T-cell (primary cell): ENCODE measurements at regions not wholly inside any gene's neighbourhood (a gene's known extent, or its start where the extent isn't known, plus 50 kb on each side); places are given as distances from the start of the nearest gene placed in this dataset.

ENCODE experiments used
- ATAC-seq, 4 experiments: fragments of 200-7000 bp in 3 of 4; fragments of 150-1000 bp in 1 of 4; cut with Tn5 transposase; replicated peaks in 1 of 4; 1 replicate in 3 of 4; 2 replicates in 1 of 4; pipeline ENCODE4 v1.10.0; 2021; ENCODE audit warnings: moderate library complexity in 3 of 4, mild to moderate bottlenecking in 2 of 4, moderate number of reproducible peaks in 1 of 4
- CTCF ChIA-PET, 2 donors: fragments of 300-600 bp; sonication (Branson Sonifier 250); formaldehyde crosslinking; loops; one replicate each; lab custom pipeline; 2022; ENCODE audit warnings: antibody characterized with exemption in 2 of 2; lab: Charles Lee
- POLR2A ChIA-PET, 2 donors: fragments of 300-600 bp; sonication (Branson Sonifier 250); formaldehyde crosslinking; loops; one replicate each; lab custom pipeline; 2022; ENCODE audit warnings: antibody characterized with exemption in 2 of 2; lab: Charles Lee
- DNase-seq, 35 experiments: peaks; one replicate each; pipeline versions ENCODE4 v3.0.0 to v3.0.0-alpha.2; 2013 to 2023
- H3K27ac ChIP-seq: one replicate; pipeline ENCODE4 v1.5.1; 2013; ENCODE audit warnings: low read length
- H3K27me3 ChIP-seq, 2 experiments: replicated peaks in 1 of 2; 1 replicate in 1 of 2; 2 replicates in 1 of 2; pipeline versions ENCODE4 v1.6.1 to v1.7.0; 2013; ENCODE audit warnings: low read length in 1 of 2, mixed read lengths in 1 of 2; ENCODE audit not compliant: control insufficient read depth in 2 of 2, insufficient read depth in 2 of 2; ENCODE audit errors: extremely low read depth in 1 of 2
- H3K36me3 ChIP-seq, 2 donors: 1 replicate in 1 of 2; 2 replicates in 1 of 2; pipeline versions ENCODE4 v1.6.1 to v1.7.0; 2013; ENCODE audit warnings: low read length in 1 of 2; ENCODE audit not compliant: control insufficient read depth in 2 of 2, insufficient read depth in 1 of 2; ENCODE audit errors: extremely low read depth in 1 of 2
- H3K4me1 ChIP-seq, 2 experiments: 1 replicate in 1 of 2; 2 replicates in 1 of 2; pipeline versions ENCODE4 v1.6.1 to v1.7.0; 2013; ENCODE audit warnings: low read length in 2 of 2, mixed read lengths in 1 of 2; ENCODE audit not compliant: insufficient read depth in 2 of 2, control insufficient read depth in 1 of 2; ENCODE audit errors: extremely low read depth in 1 of 2
- H3K4me3 ChIP-seq, 2 donors: 1 replicate in 1 of 2; 2 replicates in 1 of 2; pipeline versions ENCODE4 v1.5.1 to v1.7.0; 2013; ENCODE audit warnings: mild to moderate bottlenecking in 2 of 2, low read length in 1 of 2, moderate library complexity in 1 of 2; ENCODE audit not compliant: control insufficient read depth in 1 of 2; ENCODE audit errors: extremely low read depth in 1 of 2
- H3K9me3 ChIP-seq: 2 replicates; pipeline ENCODE4 v1.7.0; 2013
- H3K27ac Mint-ChIP-seq, 2 donors: one replicate each; pipeline ENCODE4 v1.8.0; 2020 to 2021; ENCODE audit warnings: mild to moderate bottlenecking in 2 of 2, mixed read lengths in 2 of 2
- H3K27me3 Mint-ChIP-seq, 2 donors: one replicate each; pipeline ENCODE4 v1.8.0; 2021 to 2022; ENCODE audit warnings: mixed read lengths in 2 of 2
- H3K36me3 Mint-ChIP-seq: one replicate; pipeline ENCODE4 v1.8.0; 2021; ENCODE audit warnings: mixed read lengths
- H3K4me1 Mint-ChIP-seq, 3 donors: one replicate each; pipeline ENCODE4 v1.8.0; 2020 to 2022; ENCODE audit warnings: mixed read lengths in 3 of 3, mild to moderate bottlenecking in 1 of 3
- H3K4me3 Mint-ChIP-seq, 3 donors: one replicate each; pipeline ENCODE4 v1.8.0; 2020 to 2022; ENCODE audit warnings: mild to moderate bottlenecking in 3 of 3, mixed read lengths in 3 of 3, moderate library complexity in 3 of 3
- H3K9me3 Mint-ChIP-seq, 3 donors: one replicate each; pipeline ENCODE4 v1.8.0; 2020 to 2022; ENCODE audit warnings: mixed read lengths in 3 of 3
- WGBS: methylation state at CpG from one replicate; pipeline ENCODE4 v1.1.5; 2013; ENCODE audit warnings: missing lambda C conversion rate; ENCODE audit not compliant: insufficient coverage; 5-methylcytosine and 5-hydroxymethylcytosine counted together

GRCh38 chr4:24057915-24058559 lies 168.2 kb upstream of the PPARGC1A start:
- ChIA-PET POLR2A (no interaction called here), CTCF (no interaction called here)
- no peak overlapping the region for H3K27ac Mint-ChIP-seq
- Histone ChIP-seq H3K27me3 (no peaks in the 10 kb centered on the region), H3K36me3 (no peaks in the 10 kb centered on the region), H3K9me3 (no peaks in the 10 kb centered on the region), H3K4me1 (no peaks in the 10 kb centered on the region), H3K4me3 (no peak overlapping the region), H3K27ac (no peak overlapping the region)
- no peak for ATAC-seq
- peaks cover 4 to 8% (median 6%) of the 10 kb centered on the region in 3 donors for H3K9me3 Mint-ChIP-seq
- DNase-seq = no peak
- WGBS = 83% methylated on average over 3 of the region's 10 CpGs
- H3K27me3 Mint-ChIP-seq = no peaks in the 10 kb centered on the region
- no peaks in the 10 kb centered on the region for H3K4me1 Mint-ChIP-seq
- no peaks in the 10 kb centered on the region for H3K36me3 Mint-ChIP-seq
- H3K4me3 Mint-ChIP-seq = no peak overlapping the region

DNA sequence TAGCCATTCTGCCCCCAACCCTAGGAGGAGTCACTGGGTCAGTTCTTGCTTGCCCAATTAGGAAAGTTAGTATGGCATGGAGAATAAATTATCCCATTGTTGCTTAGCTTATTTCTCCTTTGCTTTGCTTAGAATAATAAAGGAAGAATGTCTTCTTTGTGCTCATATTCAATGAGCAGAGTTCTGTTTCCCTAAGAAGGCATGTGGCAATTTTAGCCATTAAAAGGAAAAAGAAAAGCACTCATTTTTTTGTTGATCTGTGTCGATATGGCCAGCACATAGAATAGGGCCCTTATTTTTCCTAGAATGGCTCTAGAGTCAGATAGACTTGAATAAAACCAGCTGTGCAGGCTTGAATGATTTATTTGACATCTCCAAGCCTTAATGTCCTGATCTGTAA lies 166.4 kb upstream of the PPARGC1A start:
- Mint-ChIP-seq H3K27ac (no peak overlapping the region), H3K27me3 (no peaks in the 10 kb centered on the region), H3K4me3 (no peak overlapping the region), H3K4me1 (no peaks in the 10 kb centered on the region), H3K36me3 (no peaks in the 10 kb centered on the region), H3K9me3 (peaks cover 0 to 7% (median 6%) of the 10 kb centered on the region in 3 donors)
- CTCF ChIA-PET = no interaction called here
- Histone ChIP-seq H3K9me3 (no peaks in the 10 kb centered on the region), H3K27ac (no peak overlapping the region), H3K4me1 (no peaks in the 10 kb centered on the region), H3K36me3 (no peaks in the 10 kb centered on the region), H3K27me3 (no peaks in the 10 kb centered on the region), H3K4me3 (no peak overlapping the region)
- no peak for DNase-seq
- no peak for ATAC-seq
- POLR2A ChIA-PET = no interaction called here
- WGBS = 88% methylated on average over 1 of the region's 1 CpG

GRCh38 chr4:24055623-24056022 lies 165.8 kb upstream of the PPARGC1A start:
- 40% methylated on average over 1 of the region's 3 CpGs for WGBS
- H3K36me3 Mint-ChIP-seq = no peaks in the 10 kb centered on the region
- H3K9me3 Mint-ChIP-seq = peaks cover 0 to 7% (median 6%) of the 10 kb centered on the region in 3 donors
- H3K4me3 Mint-ChIP-seq = no peak overlapping the region
- Histone ChIP-seq H3K27me3 (no peaks in the 10 kb centered on the region), H3K4me1 (no peaks in the 10 kb centered on the region), H3K9me3 (no peaks in the 10 kb centered on the region), H3K27ac (no peak overlapping the region), H3K4me3 (no peak overlapping the region), H3K36me3 (no peaks in the 10 kb centered on the region)
- no peak for ATAC-seq
- H3K4me1 Mint-ChIP-seq = no peaks in the 10 kb centered on the region
- H3K27ac Mint-ChIP-seq = no peak overlapping the region
- ChIA-PET POLR2A (no interaction called here), CTCF (no interaction called here)
- no peaks in the 10 kb centered on the region for H3K27me3 Mint-ChIP-seq
- DNase-seq = no peak

DNA sequence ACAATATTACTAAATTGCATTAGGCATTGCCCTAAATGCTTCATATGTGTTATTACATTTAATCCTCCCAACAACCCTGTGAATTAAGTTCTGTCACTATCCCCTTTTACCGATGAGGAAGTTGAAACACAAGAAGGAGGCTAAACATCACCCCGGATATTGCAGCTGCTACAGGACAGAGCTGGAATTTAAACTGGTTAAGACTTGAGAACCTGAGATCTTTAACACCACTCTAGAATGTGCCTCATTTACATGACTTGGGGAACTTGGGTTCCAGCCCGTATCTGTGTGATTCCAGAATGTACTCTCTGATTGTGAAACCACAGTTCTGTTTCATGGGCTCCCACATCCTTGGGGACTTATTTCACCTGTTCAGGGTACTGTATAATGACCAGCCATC lies 165.1 kb upstream of the PPARGC1A start:
- POLR2A ChIA-PET = no interaction called here
- H3K27ac ChIP-seq = no peak overlapping the region
- Mint-ChIP-seq H3K4me1 (no peaks in the 10 kb centered on the region), H3K27ac (no peak overlapping the region), H3K4me3 (no peak overlapping the region), H3K36me3 (no peaks in the 10 kb centered on the region), H3K9me3 (peaks cover 0 to 7% (median 6%) of the 10 kb centered on the region in 3 donors), H3K27me3 (no peaks in the 10 kb centered on the region)
- H3K9me3 ChIP-seq = no peaks in the 10 kb centered on the region
- no peaks in the 10 kb centered on the region for H3K4me1 ChIP-seq
- WGBS = no CpG with 5 or more reads among the region's 3 CpGs
- CTCF ChIA-PET = no interaction called here
- no peak overlapping the region for H3K4me3 ChIP-seq
- no peak for ATAC-seq
- no peak for DNase-seq
- no peaks in the 10 kb centered on the region for H3K27me3 ChIP-seq
- H3K36me3 ChIP-seq = no peaks in the 10 kb centered on the region

- peaks cover 0 to 7% (median 6%) of the 10 kb centered on the region in 3 donors for H3K9me3 Mint-ChIP-seq
- no peaks in the 10 kb centered on the region for H3K36me3 ChIP-seq
- H3K36me3 Mint-ChIP-seq = no peaks in the 10 kb centered on the region
- no peaks in the 10 kb centered on the region for H3K27me3 Mint-ChIP-seq
- no peaks in the 10 kb centered on the region for H3K4me1 Mint-ChIP-seq
- no peak overlapping the region for H3K27ac Mint-ChIP-seq
- H3K4me1 ChIP-seq = no peaks in the 10 kb centered on the region
- H3K27ac ChIP-seq = no peak overlapping the region
- no peaks in the 10 kb centered on the region for H3K9me3 ChIP-seq
- no peak for ATAC-seq
- no peak for DNase-seq
- ChIA-PET POLR2A (no interaction called here), CTCF (no interaction called here)
- H3K27me3 ChIP-seq = no peaks in the 10 kb centered on the region
- H3K4me3 ChIP-seq = no peak overlapping the region
- no peak overlapping the region for H3K4me3 Mint-ChIP-seq
Observed at GRCh38 chr4:24053934-24054333, 164.1 kb upstream of the PPARGC1A start.

DNA sequence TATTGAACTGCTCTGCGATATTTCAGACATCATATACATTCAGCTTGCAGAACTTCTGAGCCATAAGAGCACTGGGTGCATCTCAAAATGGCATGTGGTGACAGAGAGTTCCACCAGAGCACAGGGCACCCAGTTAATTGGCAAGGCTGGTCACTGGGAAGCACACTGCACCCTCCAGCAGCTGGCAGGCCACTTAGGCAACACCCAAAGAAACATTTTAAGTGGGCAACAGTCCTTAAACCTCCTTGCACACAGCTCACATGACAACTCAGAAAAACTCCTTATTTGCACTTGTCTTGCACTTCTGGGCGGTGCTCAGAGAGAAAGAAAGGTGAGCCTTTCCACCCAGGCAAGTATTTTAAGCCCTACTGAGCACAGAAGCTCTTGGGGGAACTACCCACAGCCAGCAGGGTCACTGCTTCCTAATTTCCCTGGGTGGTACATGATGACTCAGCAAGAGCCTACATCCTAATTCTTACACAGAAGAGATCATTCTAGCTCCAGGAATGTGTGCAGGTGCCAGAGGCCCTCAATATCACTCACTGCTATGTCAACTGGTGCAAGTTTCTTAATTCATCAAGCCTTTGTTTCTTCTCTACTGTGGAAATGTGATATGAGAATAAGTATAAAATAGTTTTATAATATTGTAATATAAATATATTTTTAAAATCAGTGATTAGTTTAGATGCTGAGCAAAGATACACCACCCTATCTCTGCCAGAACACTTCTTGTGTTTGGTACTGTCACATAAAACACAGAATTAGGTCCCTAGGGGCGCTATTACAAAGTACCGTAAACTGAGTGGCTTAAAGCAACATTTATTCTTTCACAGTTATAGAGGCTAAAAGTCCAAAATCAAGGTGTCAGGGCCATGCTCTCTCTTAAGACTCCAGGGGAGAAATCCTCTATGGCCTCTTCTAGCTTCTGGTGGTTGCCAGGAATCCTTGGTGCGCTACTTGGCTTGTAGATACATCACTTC lies 155.1 kb upstream of the PPARGC1A start:
- H3K27me3 ChIP-seq = no peaks in the 10 kb centered on the region
- H3K36me3 Mint-ChIP-seq = no peaks in the 10 kb centered on the region
- POLR2A ChIA-PET = no interaction called here

More for the DNA sequence above, 155.1 kb upstream of the PPARGC1A start:
- no peak overlapping the region for H3K27ac ChIP-seq
- H3K4me1 ChIP-seq = no peaks in the 10 kb centered on the region
- no peak overlapping the region for H3K4me3 ChIP-seq
- ATAC-seq = no peak
- Mint-ChIP-seq H3K9me3 (peaks cover 0 to 15% (median 8%) of the 10 kb centered on the region in 3 donors), H3K27ac (no peak overlapping the region), H3K4me1 (no peaks in the 10 kb centered on the region), H3K4me3 (no peak overlapping the region), H3K27me3 (no peaks in the 10 kb centered on the region)
- CTCF ChIA-PET = no interaction called here
- no peaks in the 10 kb centered on the region for H3K36me3 ChIP-seq
- WGBS = 67% methylated on average over 5 of the region's 5 CpGs
- no peaks in the 10 kb centered on the region for H3K9me3 ChIP-seq
- DNase-seq = no peak
